Fibroblast of skin of abdomen (primary cell): ENCODE measurements at regions not wholly inside any gene's neighbourhood (a gene's known extent, or its start where the extent isn't known, plus 50 kb on each side); places are given as distances from the start of the nearest gene placed in this dataset.
"Not testable (repeated sequence)": the region's sequence is repeated elsewhere in the genome, so short reads cannot be mapped to it uniquely, and the experiment has no call there.

Experiments used
- DNase-seq: peaks from one replicate; pipeline ENCODE4 v3.0.0-alpha.2; 2013

- DNase-seq = no peak
Observed at GRCh38 chr14:87304404-87304803, 688.6 kb downstream of the GALC start.

GRCh38 chr14:87286826-87287225 is 706.2 kb downstream of the GALC start:
- DNase-seq = no peak

GRCh38 chr14:87286191-87286590 is 706.8 kb downstream of the GALC start:
- no peak for DNase-seq

GRCh38 chr14:87285506-87285905 is 707.5 kb downstream of the GALC start:
- DNase-seq = no peak

GRCh38 chr14:87283547-87283946 is 709.4 kb downstream of the GALC start:
- DNase-seq = no peak

- DNase-seq = no peak
Observed at GRCh38 chr14:87282266-87282665, 710.7 kb downstream of the GALC start.

GRCh38 chr14:87278415-87278814 is 714.6 kb downstream of the GALC start:
- DNase-seq = peak; percentile 28

- no peak for DNase-seq
Observed at GRCh38 chr14:87271331-87271730, 721.7 kb downstream of the GALC start.

- no peak for DNase-seq
Observed at GRCh38 chr14:87268997-87269396, 724.0 kb downstream of the GALC start.

- DNase-seq = no peak
Observed at GRCh38 chr14:87264796-87265195, 728.2 kb downstream of the GALC start.

GRCh38 chr14:87264272-87264785 is 728.7 kb downstream of the GALC start:
- DNase-seq = no peak

GRCh38 chr14:87261621-87262020 is 731.4 kb downstream of the GALC start:
- no peak for DNase-seq

GRCh38 chr14:87260460-87260859 is 732.5 kb downstream of the GALC start:
- no peak for DNase-seq

GRCh38 chr14:87257421-87257820 is 735.6 kb downstream of the GALC start:
- DNase-seq = no peak

- DNase-seq = no peak
Observed at GRCh38 chr14:87255058-87255457, 737.9 kb downstream of the GALC start.

GRCh38 chr14:87254331-87254874 is 738.6 kb downstream of the GALC start:
- DNase-seq = no peak

- not testable (repeated sequence) for DNase-seq
Observed at GRCh38 chr14:87253791-87254190, 739.2 kb downstream of the GALC start.

GRCh38 chr14:87252103-87252502 is 740.9 kb downstream of the GALC start:
- no peak for DNase-seq

- no peak for DNase-seq
Observed at GRCh38 chr14:87251011-87251410, 742.0 kb downstream of the GALC start.

- DNase-seq = peak; percentile 13
Observed at GRCh38 chr14:87241018-87241768, 751.8 kb downstream of the GALC start.

GRCh38 chr14:87240319-87240718 is 752.7 kb downstream of the GALC start:
- DNase-seq = not testable (repeated sequence)

GRCh38 chr14:87233806-87234384 is 759.1 kb downstream of the GALC start:
- no peak for DNase-seq

- no peak for DNase-seq
Observed at GRCh38 chr14:87233266-87233665, 759.7 kb downstream of the GALC start.
